ENCODE measurements at regions not wholly inside any gene's neighbourhood (a gene's known extent, or its start where the extent isn't known, plus 50 kb on each side); places are given as distances from the start of the nearest gene placed in this dataset.

DNA sequence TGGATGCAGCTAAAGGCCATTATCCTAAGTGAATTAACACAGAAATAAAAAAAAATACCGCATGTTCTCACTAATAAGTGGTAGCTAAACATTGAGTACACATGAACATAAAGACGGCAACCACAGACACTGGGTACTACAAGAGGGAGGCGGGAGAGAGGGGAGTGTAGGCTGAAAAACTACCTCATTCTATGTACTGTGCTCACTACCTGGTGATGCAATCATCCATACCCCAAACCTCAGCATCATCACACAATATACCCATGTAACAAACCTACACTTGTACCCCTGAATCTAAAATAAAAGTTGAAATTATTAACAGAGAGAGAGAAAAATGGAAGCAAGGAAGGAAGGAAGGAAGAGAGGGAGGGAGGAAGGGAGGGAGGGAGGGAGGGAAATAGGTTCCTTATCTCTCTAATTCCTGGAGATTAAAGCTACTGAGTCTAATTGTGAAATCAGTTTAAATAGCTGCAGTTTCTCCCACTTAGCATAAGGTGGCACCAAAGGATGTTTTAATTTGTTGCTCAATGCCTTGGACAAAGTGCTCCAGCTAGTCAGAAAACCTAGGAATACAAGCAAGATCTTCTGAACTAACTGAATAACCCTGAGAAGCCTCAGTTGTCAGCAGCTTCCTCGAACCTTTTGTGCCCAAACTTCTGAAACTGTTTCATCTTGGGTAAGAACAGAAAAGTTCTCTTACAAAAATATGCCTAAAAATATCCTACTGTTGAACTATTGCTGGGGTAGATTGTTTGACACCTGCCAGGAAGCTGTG is 79.4 kb upstream of the ATP11B start:
- peak in 4 of 51 donors; percentile 2 to 34 (median 10) for DNase-seq

DNA sequence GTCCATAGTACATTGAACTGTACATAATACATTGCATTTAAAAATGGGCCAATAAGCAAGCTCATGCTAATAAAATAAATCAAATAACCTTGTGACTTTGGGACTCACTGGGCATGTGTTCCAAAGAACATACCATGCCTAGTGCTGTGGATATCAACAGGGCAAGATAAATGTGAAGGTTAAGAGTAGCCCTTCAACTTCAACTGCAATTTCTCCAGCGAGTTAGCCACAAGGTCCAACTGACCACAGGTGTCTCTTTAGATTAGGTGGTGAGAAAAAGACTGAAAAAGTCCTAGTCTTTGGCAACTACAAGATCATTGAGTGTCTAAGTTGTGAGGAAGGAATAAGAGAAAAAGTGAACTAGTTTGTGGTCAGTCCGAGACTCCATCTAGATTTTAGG is 78.3 kb upstream of the ATP11B start:
- DNase-seq: no peak

DNA sequence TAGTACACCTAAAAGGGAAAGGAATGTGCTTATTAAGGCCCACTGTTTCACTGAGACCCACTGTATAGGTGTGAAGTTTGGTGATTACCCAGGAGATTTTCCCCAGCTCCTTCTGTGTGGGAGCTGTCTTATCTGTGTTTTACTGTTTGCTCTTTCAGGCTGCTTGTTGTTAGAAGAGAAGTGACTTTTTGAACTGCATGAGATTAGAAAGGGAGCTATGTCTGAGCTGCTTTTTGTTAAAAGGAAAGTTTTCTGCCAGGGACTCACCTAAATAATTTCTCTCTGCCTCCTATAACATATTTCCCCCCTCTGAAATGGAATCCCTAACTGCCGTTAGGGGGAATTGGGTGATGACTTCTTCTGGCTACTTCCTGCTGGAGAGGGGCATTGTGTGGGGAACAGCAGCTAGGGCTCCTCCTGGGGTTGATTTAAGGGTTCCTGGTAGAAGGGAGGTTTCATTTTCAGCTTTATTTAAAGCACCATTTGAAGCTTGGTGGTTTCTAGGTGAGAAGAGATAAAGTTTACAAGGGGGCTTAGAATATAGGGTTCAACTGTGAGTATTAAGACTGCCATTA is 77.1 kb upstream of the ATP11B start:
- no peak for DNase-seq

DNA sequence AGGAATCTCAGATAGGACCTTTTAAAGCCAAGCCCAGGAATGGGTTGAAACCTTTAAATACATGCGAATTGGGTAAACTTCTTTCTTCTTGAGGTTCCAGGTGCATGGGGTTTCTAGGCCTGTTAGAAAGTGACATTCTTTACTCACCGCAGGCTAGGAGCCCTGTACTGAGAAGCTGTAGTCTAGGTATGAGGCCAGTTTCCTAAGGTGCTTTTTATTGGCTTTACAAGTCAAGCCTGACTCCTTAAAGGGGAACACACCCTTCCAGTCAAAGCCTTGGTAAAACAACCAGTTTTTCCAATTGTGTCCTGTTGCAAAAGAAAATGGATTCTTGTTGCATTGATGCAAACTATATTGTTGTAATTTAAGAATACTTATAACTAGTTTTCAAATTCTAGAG is 76.1 kb upstream of the ATP11B start:
- DNase-seq: no peak

DNA sequence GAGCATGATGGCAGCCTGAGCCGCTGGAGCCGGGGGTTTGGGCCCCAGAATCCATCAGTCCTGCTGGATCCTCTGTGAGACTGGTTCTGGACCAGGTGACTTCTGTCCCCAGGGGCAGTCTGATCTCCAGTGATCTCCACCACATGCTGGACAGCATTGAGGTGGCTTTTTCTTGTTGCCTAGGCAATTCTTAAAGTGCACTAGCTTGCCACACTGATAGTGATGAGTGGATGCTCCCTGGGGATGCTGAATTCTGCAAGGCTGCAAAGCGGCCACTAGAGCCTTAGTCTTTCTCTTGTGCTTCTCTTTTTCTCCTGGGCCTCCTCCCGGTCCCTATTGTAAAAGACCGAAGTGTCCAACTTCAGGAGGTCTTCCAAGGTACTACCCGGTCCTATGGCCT is 70.4 kb upstream of the ATP11B start:
- DNase-seq: no peak

DNA sequence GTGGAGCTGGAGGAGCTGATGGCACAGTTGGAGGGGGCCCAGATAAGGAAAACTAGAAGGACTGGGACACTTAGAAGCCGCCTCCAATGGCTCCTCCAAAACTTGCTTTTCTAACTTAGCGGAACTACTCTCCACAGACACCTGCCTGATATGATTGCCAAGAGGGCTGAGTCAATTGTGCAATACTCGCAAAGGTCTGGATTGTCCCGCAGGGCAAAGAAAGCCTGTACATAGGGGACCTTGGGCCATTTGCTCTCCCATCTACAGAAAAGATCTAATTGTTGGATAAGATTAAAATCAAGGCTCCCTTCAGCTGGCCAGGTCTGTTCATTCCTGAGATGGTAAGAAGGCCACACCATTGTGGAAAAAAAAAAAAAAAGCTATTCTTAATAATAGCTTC is 69.7 kb upstream of the ATP11B start:
- no peak for DNase-seq

DNA sequence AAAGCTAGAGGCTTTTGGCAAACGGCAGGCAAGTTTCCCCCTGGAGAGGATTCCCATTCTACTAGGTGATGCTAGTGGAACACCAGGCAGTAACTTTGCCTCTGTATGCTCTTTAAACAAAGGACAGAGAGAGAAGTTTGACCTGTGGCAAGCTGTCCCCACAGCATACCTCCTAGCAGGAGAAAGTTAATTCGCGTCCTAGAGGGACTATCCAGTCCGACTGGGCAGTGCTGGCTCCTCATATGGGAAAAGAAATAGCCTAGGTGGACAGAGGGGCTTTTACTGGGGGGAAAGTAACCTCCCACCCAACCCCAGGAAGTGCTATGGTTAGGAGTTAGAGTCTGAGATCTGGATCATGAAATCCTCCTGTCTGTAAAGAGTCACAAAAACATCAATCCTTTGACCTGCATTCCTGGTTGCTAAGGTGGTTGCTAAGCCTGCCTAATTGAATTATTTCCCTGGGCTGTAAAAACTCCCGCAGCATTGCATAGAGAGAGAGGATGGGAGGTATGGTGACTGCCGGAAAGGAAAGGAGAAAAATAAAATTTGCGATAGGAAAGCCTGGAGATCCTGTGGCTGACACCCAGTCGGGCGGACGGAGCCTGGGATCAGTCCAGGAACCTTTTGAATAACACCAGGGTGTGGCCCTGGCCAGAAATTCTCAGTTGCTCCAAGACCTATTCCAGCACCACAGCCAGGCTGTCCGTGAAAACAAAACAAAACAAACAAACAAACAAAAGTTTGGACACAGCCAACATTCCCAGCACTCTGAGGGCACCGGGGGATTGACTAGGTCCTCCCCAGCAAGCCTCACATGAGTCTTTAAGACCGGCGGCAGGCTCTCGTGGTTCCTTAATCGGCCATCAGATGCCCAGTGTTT is 67.7 kb upstream of the ATP11B start:
- peak in 2 of 51 donors; percentile 8 to 13 for DNase-seq

DNA sequence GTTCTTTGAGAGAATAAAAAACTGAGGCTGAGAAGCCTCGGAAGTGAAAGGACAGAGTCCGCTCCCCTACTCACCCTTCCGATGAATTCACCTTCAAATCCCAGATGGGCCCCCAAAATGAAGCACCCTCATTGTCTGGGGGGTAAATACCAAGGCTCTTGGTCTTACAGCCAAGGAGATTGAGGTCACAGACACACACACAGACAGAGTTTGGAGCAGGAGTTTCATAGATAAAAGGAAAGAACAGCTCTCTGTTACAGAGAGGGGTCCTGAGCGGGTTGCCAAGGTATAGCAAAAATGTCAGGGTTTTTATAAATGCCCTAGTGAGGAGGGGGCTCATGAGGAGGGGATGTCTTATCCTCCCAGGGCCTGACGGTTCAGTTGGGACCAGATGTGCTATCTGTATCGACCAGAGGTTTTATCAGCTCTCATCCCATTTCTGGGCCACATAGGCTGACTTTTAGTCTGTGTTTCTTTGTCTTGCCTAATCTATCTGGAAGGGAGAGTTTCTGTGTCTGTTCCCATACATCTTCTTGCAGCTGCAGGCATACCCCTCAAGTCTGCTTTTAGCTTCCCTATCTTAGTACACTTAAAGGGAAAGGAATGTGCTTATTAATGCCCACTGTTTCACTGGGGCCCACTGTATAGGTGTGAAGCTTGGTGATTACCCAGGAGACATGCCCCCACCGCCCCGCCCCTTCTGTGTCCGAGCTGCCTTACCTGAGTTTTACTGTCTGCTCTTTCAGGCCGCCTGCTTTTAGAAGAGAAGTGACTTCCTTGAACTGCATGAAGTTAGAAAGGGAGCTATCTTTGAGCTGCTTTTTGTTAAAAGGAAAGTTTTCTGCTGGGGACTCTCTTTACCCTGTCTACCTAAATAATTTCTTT is 66.8 kb upstream of the ATP11B start:
- DNase-seq: no peak

DNA sequence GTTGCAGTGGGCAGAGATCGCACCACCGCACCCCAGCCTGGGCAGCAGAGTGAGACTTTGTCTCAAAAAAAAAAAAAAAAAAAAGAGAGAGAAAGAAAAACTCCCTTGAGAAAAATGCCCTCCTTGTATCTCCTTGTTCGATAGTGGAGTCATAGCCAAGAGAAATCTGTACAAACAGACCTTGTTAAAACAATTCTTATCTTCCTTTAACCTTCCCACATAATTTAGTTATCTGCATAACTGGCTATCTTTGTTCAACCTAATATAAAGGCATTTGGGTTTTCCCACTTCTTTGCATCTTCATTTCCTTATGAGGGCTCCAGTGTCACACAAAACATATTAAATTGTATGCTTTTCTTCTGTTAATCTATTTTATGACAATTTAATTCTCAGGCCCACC is 65.1 kb upstream of the ATP11B start:
- no peak for DNase-seq

DNA sequence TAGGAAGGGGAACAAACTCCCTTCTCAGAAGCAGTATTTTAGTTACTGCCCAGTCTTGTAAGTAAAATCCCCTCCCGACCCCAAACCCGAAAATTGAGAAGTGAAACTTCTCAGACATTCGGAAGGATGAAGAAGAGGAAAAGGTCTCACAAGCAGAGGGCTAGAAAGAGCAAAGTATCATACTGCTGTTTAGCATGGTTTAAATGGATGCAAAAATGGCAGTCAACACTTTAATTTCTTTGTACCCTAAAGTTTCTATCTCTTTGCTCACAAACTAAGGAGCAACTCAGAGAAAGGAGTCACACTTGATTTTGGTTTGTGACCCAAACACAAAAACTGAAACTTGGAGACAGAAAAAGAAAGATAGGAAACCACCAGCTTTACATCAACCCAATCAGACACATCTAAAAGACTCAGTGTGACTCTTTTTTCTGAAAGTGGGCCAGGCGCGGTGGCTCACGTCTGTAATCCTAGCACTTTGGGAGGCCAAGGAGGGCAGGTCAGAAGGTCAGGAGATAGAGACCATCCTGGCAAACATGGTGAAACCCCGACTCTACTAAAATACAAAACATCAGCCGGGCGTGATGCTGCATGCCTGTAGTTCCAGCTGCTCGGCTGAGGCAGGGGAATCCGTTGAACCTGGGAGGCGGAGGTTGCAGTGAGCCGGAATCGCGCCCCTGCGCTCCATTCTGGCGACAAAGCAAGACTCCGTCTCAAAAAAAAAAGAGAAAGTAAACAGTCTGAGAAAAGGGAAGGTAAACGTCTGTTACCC is 63.2 kb upstream of the ATP11B start:
- no peak for DNase-seq

DNA sequence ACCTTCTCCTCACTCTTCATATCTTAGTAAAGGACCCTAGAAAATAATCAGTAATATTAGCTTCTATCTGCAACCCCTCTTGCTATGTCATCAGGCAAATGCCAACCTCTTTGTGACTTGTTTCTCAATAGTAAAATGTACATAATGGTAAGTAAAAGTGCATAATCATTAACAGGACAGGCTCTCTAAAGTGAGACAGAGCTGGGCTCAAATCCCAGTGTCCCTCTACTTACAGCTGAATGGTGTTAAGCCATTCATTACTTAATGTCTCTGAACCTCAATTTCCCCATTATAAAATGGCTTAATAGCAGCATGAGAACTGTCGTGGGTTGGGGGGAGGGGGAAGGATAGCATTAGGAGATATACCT is 62.6 kb upstream of the ATP11B start:
- DNase-seq: no peak

DNA sequence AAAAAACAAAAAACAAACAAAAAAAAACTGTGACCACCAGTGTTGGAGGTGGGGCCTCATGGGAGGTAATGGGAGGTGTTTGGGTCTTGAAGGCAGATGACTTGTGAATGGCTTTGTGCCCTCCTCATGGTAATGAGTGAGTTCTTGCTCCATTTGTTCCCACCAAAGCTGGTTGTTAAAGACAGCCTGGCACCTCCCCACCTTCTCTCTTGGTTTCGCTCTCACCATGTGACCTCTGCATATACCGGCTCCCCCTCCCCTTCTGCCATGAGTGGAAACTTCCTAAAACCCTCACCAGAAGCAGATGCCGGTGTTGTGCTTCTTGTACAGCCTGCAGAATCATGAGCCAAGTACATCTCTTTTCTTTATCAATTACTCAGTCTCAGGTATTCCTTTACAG is 61.5 kb upstream of the ATP11B start:
- no peak for DNase-seq

DNA sequence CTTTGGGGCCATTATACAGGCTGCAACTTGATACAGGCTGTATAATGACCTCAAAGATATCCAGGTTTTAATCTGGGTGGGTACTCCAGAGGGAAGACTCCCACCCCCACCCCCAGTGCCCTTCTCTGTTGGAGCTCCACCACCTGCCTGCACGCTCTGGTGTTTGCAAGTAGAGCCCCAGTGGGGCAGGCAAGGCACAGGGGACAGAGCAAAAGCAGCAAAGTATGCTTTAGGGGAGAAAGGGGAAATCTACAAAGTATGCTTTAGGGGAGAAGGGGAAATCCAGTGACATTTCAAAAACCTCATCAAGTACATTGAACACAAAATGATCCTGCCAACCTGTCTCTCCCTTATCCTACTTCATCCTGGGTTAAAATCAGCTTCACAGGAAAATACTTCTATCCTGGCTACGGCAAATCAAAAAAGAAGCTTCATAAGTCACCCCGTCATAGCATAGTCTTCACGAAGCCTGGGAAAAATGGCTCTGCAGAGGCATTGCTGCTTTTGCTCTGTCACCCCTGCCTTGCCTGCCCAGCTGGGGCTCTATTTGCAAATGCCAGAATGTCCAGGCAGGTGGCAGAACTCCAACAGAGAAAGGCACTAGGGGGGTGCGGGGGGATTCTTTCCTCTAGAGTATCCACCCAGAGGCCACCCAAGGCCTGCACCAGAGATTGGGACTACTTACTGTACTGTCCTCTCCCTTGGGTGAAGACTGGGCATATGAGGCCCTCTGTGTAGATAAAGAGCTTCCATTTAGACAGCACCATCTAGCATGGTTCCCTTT is 60.9 kb upstream of the ATP11B start:
- no peak for DNase-seq

DNA sequence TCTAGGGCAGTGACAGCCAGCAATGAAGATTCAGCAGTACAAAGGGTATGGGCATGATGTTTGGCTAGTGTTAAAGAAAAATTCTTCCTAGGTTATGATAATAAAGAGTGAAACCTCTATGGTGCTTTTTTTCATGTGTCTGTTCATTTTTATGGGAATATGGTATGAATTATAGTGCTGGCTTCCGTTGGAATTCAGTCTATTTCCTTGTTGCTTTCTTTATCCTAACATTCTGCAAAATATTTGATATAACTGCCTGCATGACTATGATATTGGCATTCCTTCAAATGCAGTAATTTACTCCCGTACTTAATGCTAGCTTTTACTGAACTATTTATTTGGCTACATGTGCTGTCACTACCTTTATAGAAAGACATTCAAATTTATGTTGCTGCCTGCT is 57.6 kb upstream of the ATP11B start:
- no peak for DNase-seq

DNA sequence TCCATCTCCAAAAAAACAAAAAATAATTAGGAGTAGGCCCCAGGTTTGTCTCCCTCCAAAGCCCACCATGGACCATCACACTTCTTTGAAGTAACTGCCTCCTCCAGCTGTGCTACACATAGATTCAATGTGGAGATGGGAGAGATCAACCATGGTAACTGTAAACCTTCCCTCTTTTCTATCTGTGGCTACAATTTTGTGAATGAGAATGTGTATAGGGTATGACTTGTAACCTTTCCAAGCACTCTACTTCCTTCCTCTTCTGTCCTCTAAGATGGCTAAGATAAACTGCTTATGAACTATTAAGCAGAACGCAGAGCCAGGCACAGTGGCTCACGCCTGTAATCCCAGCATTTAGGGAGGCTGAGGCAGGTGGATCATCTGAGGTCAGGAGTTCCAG is 55.5 kb upstream of the ATP11B start:
- DNase-seq: no peak

DNA sequence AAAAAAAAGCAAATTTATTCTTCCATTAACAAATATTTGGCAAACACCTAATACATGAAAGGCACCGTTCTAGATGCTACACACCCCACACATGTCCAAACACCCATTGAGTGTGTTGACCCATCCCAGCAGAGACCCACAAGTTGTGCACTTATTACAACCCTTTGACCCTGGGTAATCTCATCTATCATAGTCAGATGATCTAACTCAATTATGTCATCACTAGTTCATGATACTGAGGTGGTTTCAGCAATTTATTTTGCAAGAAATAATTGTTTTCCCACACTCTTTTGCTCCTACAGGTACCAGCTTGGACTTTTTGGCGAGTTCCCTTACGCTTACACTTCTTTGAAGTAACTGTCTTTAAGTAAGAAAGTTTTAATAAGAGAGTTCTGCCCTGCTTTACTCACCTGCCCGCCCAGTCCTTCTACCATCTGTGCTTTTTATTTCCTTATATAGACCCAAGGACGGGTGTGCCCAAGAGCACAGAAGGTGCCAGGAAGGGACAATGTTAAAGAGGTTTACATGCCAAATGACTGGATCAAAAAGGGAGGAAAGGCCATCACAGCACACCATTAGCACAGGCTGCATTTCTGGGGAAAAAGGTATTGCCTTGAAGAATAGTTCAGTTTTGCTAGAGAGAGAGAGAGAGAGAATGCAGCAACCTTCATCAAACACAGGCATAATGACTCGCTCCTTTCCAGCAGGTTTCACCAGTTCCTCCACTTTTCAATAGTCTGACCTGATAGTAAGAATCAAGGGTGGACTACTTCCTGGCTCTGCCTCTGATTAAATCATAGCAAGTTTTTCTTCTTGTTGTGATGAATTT is 54.5 kb upstream of the ATP11B start:
- no peak for DNase-seq

DNA sequence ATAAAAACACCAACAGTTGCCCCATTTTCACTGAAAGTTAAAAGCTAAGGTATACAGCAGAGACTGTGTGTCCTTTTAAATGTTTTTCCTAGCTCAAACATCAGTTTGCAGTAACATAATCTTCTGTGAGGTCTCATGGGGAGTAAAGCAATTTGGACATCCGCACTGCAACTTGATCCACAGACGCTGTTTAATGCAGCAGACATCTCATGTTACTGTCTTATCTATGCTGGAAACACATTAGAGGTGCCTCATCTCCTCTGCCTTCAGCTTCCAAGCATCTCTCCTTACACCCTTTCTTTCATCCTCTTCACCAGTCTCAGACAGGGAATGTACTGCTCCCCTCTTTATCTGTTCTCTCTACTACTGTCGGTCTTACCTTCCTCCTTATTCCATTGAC is 53.7 kb upstream of the ATP11B start:
- DNase-seq: no peak

DNA sequence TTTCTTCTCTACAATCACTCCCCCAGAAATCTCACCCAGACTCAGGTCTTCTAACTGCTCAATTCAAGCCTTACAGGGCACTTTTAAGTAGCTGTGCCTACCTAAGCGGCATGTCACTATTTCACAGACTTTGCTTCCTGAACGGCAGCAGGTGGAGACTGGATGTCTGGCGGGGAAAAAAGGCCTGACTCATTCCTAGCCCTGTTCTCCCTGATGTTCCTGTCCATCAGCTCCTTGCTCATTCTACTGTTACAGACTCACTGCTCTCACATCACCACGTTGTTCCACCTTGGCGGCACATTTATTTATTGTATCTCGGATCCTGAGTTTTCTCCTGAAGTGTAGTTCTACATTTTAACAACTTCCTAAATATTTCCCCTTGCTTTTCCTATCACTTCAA is 52.6 kb upstream of the ATP11B start:
- no peak for DNase-seq

DNA sequence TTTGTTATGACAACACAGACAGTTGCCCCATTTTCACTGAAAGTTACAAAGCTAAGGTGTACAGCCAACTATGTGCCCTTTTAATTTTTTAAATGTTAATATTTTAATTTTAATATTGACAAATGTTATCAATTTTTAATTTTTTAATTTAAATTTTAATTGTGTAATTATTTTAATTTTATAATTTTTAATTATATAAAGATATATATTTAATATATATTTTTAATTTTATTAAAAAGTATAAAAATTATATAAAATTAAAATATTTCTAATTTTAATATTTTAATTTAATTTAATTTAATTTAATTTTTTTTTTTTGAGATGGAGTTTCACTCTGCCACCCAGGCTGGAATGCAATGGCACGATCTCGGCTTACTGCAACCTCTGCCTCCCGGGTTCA is 52.1 kb upstream of the ATP11B start:
- DNase-seq: no peak

Data from hypothalamus (tissue), 51 donors.